ENCODE measurements at regions not wholly inside any gene's neighbourhood (a gene's known extent, or its start where the extent isn't known, plus 50 kb on each side); places are given as distances from the start of the nearest gene placed in this dataset.

- Mint-ChIP-seq H3K9me3 (no peaks in the 10 kb centered on the region), H3K27ac (no peak overlapping the region), H3K4me1 (no peaks in the 10 kb centered on the region), H3K27me3 (ENCODE audit: low read depth in 2 of 2) (no peaks in the 10 kb centered on the region), H3K4me3 (no peak overlapping the region), H3K36me3 (no peaks in the 10 kb centered on the region)
- H3K27me3 ChIP-seq (ENCODE audit: control insufficient read depth, insufficient read depth, low read length): peaks cover 4% of the 10 kb centered on the region
- DNase-seq: no peak
- H3K9me3 ChIP-seq (ENCODE audit: control insufficient read depth, insufficient read depth, low read length): no peaks in the 10 kb centered on the region
- 84% methylated on average over 13 of the region's 13 CpGs for WGBS (ENCODE audit: insufficient coverage)
- no peak for TF ChIP-seq CTCF (IDR thresholded peaks at IDR 0.05)
- no peaks in the 10 kb centered on the region for H3K36me3 ChIP-seq (ENCODE audit: control insufficient read depth, insufficient read depth, low read length)
- no peak overlapping the region for H3K27ac ChIP-seq (ENCODE audit: low read length)
- intact Hi-C loops (cut with micrococcal nuclease): no loop called here
- H3K4me1 ChIP-seq (ENCODE audit: control insufficient read depth, insufficient read depth, low read length): no peaks in the 10 kb centered on the region
- no peak overlapping the region for H3K4me3 ChIP-seq (ENCODE audit: low read length)
- no peak for ATAC-seq
These were observed 62.1 kb upstream of the ADGRA1 start for GRCh38 chr10:133025558-133026090.

- Histone ChIP-seq H3K9me3 (ENCODE audit: control insufficient read depth, insufficient read depth, low read length) (no peaks in the 10 kb centered on the region), H3K27ac (ENCODE audit: low read length) (no peak overlapping the region), H3K4me3 (ENCODE audit: low read length) (no peak overlapping the region), H3K4me1 (ENCODE audit: control insufficient read depth, insufficient read depth, low read length) (no peaks in the 10 kb centered on the region), H3K27me3 (ENCODE audit: control insufficient read depth, insufficient read depth, low read length) (peaks cover 4% of the 10 kb centered on the region), H3K36me3 (ENCODE audit: control insufficient read depth, insufficient read depth, low read length) (no peaks in the 10 kb centered on the region)
- no peak for DNase-seq
- intact Hi-C loops (cut with micrococcal nuclease): no loop called here
- no peak overlapping the region for H3K27ac Mint-ChIP-seq
- no peaks in the 10 kb centered on the region for H3K9me3 Mint-ChIP-seq
- no peaks in the 10 kb centered on the region for H3K36me3 Mint-ChIP-seq
- no peaks in the 10 kb centered on the region for H3K4me1 Mint-ChIP-seq
- no peak for TF ChIP-seq CTCF (IDR thresholded peaks at IDR 0.05)
- H3K27me3 Mint-ChIP-seq (ENCODE audit: low read depth in 2 of 2): no peaks in the 10 kb centered on the region
- no peak overlapping the region for H3K4me3 Mint-ChIP-seq
- 89% methylated on average over 34 of the region's 34 CpGs for WGBS (ENCODE audit: insufficient coverage)
- ATAC-seq: no peak
These were observed 62.8 kb upstream of the ADGRA1 start for GRCh38 chr10:133024704-133025557.

- intact Hi-C loops (cut with micrococcal nuclease): no loop called here
- H3K4me3 Mint-ChIP-seq: no peak overlapping the region
- TF ChIP-seq CTCF (IDR thresholded peaks at IDR 0.05): no peak
- no peaks in the 10 kb centered on the region for H3K27me3 Mint-ChIP-seq (ENCODE audit: low read depth in 2 of 2)
- Histone ChIP-seq H3K27ac (ENCODE audit: low read length) (no peak overlapping the region), H3K4me3 (ENCODE audit: low read length) (no peak overlapping the region), H3K36me3 (ENCODE audit: control insufficient read depth, insufficient read depth, low read length) (no peaks in the 10 kb centered on the region), H3K9me3 (ENCODE audit: control insufficient read depth, insufficient read depth, low read length) (no peaks in the 10 kb centered on the region), H3K27me3 (ENCODE audit: control insufficient read depth, insufficient read depth, low read length) (no peaks in the 10 kb centered on the region), H3K4me1 (ENCODE audit: control insufficient read depth, insufficient read depth, low read length) (no peaks in the 10 kb centered on the region)
- ATAC-seq: no peak
- no peaks in the 10 kb centered on the region for H3K4me1 Mint-ChIP-seq
- 90% methylated on average over 31 of the region's 31 CpGs for WGBS (ENCODE audit: insufficient coverage)
- no peaks in the 10 kb centered on the region for H3K9me3 Mint-ChIP-seq
- H3K36me3 Mint-ChIP-seq: no peaks in the 10 kb centered on the region
- no peak for DNase-seq
- H3K27ac Mint-ChIP-seq: no peak overlapping the region
These were observed 64.4 kb upstream of the ADGRA1 start for GRCh38 chr10:133023216-133023843.
